ENCODE measurements at regions not wholly inside any gene's neighbourhood (a gene's known extent, or its start where the extent isn't known, plus 50 kb on each side); places are given as distances from the start of the nearest gene placed in this dataset.
"Not testable (repeated sequence)": the region's sequence is repeated elsewhere in the genome, so short reads cannot be mapped to it uniquely, and the experiment has no call there.

DNA sequence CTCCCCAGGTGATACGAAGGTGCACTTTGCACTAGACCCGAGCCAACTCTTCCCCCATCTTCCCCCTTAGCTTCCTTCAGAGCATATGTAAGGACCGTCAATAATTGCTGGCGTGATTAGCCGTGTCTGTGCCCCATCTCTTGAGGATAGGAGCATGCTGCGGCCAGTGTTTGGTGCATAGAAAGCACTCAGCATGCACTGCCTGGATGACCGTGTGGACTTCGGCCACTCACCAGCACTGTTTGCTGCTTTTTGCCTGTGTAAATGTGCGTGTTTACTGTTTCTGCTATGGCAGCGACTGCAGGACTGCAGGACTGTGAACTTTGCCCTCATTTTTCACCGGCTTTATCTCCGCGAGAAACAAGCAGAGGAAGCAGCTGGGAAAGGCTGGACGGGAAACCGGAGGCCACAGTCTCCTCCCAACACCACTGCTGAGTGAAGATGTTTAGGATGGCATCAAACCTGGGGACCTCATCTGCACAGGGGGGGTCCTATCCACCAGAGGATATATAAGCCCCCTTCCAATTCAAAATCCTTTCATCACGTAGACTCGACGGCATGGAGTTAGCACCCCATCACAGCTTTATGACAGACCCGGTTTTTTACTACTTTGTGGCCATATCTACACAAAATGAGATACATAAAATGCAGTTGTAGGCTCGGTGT, 150.6 kb upstream of the AFDN start:
- DNase-seq, result no peak

DNA sequence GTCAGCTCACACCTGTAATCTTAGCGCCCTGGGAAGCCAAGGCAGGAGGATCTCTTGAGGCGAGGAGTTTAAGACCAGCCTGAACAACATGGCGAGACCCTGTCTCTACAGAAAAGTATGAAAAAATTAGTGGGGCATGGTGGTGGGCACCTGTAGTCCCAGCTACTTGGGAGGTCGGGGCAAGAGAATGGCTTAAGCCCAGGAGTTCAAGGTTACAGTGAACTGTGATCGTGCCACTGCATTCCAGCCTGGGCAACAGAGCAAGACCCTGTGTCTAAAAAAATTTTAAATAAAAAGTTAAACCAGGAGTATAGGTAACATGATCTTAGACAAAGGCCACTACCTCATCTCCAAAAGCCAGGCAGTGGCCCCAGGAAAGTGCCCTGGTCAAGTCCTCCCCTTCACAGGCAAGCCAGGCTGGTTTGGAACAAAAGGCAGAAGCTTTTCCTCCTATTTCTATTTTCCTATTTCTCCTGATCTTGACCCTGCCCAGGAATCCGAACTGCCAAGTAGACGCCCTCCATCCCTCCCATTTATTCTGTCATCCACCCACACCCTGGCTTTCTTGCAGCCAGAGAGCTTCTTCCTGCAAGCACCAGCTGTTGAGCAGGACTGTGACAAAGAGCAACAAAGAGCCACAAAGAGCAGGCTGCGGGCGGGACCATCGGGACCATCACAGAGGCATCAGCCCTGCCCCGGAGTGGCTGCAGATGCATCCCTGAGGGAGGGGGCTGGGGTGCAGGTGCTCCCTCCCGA, 149.9 kb upstream of the AFDN start:
- DNase-seq, result no peak

DNA sequence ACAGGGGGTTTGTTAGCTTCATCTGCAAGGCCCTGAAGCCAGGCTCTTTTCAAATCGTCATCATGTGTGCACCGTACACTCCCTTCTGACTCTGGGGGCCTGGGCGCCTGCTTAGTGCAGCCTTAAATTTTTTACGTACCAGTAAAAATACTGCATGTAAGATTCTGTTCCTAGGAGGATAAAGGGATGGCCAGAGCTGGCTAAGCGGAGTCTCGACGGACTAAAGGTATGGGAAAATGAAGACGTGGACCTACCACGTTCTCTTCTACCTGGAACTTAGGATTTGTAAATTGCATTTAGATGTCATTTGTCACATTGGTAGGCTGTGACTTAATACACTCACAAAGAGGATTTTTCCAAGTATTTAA, 149.3 kb upstream of the AFDN start:
- no peak for DNase-seq

DNA sequence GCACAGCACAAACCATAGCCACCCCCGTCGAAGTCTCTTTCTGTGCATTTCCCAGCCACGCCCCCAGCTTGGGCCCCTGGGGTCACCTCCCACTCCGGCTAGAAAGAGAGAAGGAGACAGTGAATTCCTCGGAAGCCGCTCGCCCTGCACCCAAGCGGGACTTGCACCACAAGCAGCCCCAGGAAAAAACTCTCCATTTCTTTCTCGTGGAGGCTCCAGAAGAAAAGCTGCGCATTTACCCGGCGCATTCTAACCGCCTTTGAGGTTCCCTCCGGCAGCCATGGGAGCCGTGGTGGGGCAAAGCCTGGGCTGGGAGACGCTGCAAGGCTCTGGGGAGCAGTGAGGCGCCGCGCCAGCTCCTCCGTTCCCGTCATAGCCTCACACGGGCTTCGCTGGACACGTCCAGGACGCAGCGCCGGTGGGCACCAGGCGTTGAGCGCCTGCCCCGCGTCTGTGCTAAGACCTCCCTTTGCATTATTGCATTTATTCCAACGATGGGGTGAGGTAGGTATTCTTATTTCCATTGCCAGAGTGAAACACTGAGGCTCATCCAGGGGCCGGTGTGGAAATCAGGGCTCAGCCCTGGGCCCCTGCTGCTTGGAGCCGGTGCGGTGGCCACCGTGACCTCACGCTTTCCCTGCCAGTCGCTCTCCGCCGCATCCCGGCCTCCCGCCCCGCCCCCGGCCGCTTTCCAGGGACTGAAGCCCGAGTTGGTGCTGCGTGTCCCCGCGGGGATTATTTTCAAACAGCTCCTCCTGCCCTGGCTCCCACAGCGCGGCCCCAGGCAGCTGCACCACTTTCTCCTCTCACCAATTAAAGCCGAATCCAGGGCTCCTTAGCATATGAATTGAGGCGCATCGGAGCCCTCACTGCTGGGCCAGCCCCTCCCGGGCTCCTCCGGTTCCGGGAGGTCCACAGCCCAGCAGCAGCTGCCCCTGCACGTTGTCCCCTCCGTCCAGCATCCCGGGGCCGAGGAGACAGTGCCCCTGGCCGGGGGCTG, 148.3 kb upstream of the AFDN start:
- peak; percentile 58 for DNase-seq

DNA sequence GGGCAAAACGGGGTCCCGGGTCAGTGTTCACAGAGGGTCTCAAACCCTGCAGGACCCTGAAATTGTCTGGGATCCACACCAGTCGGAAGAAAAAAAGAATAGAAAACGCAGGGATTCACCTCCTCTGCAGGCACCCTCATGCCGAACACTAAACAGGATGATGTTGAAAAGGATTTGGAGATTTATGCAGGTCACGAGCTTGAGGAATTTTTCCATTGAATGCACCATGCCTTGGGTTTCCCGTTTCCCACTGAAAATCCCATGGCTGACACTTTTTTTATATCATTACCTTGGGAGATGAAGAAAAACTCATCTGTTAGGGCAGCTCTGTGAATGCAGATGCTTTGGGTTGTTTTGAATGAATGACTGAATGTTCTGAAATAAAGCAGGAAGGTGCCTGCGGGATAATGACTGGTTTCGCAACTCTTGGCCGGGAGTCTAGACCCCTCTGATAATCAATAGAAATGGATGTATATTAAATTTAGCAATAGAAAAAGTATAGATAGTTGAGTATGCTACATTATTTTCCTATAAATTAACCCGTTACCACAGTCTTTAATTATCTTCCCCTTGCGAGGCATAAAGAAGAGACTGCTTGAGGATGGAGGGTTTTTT, 147.5 kb upstream of the AFDN start:
- no peak for DNase-seq

DNA sequence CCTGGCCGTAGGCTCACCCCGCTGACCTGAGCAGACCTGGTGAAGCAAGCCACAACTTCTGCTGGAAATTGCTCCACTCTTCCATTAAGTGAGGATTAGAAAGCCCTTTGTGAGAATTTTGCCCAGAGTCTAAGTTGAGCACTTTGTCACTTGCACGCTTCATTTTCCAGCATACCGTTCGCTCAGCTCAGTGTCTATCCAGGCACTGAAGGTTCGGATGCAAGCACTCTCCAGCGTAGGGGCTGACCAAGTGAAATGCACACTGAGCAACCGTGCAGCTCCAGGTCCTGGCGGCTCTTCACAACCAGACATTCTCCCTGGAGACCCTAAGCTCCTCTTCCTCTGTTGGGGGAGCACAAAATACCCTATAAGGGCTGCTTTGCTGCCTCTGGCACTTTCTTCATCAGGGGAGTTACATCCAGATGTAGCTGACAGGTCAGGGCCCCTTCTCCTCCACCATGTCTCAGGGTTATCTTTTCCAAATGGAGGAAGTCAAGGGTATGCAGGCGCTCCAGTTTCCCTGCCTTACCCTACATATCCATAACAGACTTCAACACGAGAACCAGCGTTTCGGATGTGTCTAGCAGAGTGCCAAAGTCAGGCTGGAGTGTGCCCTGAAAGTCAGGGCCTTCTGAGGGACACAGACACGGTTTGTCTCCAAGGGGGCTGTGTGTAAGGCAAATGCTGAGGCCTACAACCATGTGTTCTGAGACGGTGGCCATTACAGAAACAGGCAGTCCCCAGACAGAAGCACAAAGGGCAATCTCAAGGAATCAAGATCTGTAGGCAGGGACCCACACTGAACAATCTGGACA, 146.7 kb upstream of the AFDN start:
- DNase-seq, result no peak

DNA sequence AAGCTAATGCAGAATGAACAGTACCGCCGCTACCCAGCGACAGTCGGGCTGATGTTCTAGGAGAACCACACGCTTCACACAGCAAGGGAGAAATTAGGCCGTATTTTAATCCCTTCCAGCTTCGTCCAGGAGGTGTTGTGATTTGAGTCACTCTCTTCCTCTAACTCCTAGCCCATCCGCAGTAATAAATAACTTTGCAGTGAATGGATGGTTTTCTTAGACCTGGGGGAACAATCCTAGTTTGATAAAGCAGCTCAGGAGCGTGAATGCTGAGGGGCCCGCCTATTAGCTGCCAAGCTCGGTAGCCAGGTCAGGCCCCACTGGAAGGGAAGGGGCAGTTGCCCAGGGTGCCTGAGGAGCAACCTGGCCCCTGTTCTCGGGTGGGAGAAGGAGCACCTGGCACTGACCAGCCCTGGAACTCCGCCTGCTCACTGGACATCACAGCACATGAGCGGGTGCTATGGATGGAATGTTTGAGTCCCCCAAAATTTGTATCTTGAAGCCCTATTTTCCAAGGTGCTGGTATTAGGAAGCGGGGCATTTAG, 146.0 kb upstream of the AFDN start:
- no peak for DNase-seq

DNA sequence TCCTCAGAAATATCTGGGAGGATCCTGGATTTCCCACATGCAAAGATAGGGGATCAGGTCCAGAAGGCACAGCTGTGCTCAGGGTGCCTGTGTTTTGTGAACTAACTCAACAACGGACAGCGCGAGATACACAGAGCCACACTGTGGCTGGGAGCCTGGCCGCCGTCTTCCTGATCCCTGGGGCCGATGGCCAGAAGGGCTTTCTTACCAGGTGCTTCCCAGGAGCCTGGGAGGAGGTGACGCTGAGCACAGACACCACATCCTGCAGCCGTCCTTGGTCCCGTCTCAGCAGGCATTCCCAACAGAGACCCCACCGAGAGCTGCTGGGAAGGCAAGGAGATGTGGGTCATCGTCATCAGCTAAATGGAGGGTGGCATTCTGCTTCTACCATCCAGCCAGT, 144.6 kb upstream of the AFDN start:
- no peak for DNase-seq

DNA sequence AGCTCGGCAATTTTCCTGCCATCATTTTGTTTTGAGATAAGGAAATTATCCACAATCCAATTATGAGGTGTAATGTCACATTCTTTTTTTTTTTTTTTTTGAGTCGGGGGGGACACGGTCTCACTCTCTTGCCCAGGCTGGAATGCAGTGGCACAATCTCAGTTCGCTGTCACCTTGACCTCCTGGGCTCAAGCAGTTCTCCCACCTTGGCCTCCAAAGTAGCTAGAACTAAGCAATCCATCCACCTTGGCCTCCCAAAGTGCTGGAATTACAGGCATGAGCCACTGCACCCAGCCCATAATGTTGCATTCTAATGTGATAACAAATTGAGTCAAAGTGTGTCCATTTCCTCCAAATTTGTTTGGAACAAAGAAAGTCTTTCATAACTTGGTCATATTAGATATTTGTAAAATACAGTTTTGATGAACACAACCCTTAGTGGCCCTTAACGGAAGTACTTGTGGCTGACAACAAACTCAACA, 144.1 kb upstream of the AFDN start:
- no peak for DNase-seq

DNA sequence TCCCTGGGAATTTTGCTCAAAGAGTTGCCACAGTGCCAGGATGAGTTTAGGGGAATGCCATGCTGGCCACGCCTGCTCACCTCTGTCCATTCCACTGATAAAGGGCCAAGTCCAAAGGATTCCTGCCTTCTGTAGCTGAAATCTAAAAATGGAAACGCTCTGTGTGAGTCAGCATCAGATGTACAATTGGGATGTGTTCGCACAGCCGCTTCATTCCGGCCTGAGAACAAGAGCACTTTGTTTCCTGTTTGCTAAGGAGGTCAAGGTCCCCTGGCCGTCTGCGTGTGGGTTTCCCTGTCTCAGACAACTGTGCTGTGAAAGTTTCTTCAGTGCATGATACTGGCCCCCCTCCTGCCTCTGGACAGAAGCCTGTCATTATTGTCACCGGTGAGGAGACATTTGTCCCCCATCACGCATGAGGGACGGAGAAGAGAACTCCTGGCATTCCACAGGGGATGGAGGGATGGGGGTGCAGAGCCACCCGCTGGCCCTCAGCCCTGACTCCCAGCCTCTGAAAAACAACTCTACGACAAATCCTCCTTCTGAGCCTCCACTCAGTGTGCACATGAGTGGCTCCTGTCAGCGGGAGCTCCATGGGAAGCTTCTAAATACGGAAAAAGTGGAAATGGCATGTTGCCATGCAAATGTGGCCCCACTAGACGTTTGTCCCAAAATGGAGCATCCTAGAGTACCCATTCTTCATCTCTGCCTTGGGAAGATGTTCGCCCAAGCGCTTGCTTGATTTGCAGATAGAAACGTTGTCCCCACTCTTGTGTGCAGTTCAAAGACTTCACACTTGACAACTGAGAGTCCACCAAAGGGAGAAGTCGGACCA, 143.5 kb upstream of the AFDN start:
- DNase-seq, result no peak

DNA sequence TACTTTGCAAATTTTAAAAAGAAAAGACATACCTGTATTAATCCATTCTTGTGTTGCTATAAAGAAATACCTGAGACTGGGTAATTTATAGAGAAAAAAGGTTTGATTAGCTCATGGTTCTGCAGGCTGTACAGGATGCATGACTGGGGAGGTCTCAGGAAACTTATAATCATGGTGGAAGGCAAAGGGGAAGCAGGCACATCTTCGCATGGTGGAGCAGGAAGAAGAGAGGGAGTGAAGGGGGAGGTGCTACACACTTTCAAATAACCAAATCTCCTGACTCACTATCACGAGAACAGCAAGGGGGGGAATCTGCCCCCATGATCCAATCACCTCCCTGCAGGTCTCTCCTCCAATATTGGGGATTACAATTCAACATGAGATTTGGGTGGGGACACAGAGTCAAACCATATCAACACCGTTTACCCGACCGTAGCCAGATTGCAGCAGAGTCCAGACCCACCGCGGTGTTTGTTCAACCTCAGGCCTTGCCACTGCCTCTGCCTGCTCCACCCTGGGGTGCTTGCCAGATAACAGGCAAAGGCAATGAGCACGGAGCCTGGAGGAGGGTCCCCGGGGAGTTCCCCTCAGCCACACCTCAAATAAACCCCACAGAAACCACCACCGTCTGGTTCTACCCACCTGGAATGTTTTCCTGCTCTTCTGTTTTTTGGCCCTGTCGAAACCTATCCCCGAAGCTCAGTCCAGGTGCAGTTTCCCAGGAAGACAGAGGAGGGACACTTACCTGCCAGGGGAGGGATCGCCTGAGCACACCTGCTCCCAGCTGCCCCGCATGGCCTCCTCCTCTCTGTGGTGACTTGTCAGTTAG, 142.2 kb upstream of the AFDN start:
- peak; percentile 77 for DNase-seq

DNA sequence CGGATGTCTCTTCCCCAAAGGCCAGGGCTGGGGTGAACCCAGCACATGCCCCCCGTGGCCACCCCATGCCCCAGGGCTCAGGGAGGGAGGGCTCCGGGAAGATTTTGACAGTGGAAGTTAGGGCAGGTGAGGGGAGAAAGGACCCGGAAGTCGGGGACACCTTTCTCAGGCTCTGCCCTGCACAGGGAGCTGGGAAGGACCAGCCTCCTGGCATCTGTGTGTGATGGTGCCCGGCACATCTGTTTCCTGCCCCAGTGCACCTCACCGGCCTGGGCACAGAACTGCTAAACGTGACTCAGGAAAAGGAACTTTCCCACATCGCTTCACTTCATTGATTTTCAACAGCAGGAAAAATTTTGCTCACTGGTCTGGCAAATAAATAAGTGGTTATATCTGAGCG, 141.1 kb upstream of the AFDN start:
- DNase-seq, result no peak

DNA sequence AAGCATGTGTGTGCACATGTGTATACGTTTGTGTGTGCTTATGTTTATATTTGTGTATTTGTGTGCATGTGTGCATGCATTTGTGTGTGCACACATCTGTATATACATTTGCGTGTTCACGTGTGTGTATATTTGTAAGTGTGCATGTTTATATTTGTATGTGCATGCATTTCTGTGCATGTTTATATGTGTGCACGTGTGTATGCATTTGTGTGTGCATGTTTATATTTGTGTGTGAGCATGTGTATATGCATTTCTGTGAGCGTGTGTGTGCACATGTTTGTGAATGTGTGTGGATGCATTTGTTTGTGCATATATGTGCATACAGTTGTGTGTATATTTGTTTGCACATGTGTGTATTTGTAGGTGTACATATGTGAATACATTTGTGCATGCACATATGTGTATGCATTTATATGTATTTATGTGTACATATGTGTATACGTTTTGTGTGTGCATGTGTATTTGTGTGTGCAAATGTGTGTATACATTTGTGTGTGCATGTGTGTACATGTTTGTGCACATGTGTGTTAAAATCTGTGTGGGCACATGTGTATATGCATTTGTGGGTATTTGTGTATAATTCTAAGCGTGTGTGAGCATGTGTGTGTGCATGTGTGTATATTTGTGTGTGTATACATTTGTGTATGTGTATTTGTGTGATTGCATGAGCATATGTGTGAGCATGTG, 140.4 kb upstream of the AFDN start:
- DNase-seq, result no peak

DNA sequence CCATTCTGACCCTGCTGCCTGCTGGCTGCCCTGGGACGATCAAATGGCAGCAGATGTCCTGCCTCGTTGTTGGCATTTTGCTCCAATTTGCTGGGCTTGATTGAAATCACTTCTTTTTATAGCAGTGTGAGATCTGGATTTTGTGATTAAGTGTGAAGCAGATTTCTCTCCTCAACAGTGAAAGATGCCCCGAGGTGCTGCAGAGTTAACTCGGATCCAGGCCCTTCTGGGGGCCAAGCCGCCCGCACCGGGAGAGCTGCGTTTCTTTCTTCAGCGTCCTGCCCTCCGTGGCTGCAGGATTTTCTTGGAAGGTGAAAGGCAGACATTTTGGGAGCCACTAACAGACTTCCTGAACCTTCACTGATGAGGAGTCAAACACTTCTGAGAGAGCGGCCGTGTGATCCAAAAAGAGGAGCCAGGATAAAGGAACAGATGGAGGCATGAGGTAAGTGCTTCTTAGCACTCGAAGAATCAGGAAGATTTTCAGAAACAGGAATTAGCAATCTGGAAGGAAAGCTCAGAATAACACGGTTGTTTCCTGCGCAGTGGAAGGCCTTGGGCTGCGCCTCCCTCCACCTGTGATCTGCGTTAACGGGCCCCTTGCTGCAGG, 139.5 kb upstream of the AFDN start:
- DNase-seq, result no peak

DNA sequence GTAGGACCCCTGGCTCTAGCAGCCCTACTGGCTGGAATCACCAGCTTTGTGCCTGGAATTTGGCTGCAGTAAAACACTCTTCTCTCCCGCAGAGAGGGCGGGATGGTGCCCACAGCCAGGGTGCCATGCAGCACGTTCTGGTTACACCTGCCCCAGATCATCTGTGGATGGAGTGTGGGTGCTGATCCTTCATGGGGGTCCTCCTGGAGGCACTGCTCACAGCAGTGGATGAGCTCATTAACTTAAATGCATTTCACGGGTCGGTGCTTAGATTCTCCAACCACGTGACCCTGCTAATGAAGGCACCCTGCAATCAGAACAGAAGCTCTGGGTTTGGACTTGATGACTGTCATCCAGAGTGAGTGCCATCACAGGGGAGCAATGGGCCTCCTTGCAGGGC, 138.6 kb upstream of the AFDN start:
- no peak for DNase-seq

DNA sequence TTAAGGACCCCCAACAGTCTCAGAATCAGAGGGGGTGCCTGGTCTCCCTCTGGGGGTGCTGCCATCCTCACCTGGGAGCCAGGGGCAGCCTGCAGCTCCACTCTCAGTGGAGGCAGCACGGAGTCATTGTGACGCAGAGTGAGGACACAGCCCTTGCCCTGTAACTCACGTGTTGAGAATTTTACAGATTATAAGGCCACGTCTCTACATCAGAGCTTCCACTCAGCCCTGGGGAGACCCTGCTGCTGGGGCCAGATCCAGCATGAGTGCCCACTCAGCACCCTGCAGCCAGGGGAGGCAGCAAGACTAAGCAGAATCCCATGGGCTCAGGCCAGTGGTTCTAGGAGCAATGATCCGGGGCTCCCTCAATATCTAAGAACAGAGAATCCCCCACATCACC, 137.4 kb upstream of the AFDN start:
- DNase-seq, result no peak

DNA sequence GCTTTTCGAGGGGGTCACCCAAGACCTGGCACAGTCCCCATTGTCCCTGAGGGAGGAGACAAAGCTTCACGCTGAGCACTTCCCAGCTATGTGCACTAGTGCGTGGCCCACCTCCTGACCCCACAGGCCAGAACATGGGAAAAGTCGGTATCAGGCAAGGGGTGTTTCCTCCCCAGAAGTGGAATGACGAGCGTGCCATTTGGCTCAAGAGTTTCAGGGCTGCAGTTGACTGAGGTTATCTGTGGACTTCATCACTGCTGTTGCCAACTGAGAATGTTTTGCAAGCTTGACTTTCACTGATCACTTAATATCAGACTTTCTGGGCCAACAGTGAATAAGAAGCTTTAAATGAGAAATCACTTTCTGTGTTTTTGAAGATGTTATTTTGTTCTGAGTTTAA, 137.0 kb upstream of the AFDN start:
- no peak for DNase-seq

DNA sequence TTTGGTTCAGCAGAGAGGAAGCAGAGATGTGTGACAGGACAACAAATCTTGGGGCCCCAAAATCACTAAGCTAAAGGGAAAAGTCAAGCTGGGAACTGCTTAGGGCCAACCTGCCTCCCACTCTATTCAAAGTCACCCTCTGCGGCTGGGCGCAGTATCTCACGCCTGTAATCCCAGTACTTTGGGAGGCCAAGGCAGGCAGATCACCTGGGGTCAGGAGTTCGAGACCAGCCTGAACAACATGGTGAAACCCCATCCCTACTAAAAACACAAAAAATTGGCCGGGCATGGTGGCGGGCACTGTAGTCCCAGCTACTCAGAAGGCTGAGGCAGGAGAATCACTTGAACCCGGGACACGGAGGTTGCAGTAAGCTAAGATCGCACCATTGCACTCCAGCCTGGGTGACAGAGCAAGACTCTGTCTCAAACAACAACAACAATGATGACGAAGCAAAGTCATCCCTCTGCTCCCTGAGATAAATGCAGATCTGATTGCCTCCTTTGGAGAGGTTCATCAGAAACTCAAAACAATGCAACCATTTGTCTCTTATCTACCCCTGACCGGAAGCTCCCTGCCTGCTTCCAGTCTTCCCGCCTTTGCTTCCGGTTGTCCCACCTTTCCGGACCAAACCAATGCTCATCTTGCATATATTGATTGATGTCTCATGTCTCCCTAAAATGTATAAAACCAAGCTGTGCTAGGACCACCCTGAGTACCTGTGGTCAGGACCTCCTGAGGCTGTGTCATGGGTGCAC, 136.4 kb upstream of the AFDN start:
- DNase-seq, result not testable (repeated sequence)

Data from NCI-H345 (cell line).